Kidney epithelial cell (primary cell): ENCODE measurements at regions not wholly inside any gene's neighbourhood (a gene's known extent, or its start where the extent isn't known, plus 50 kb on each side); places are given as distances from the start of the nearest gene placed in this dataset.

Experiments used
- DNase-seq: peaks from one replicate; pipeline ENCODE4 v3.0.0-alpha.2; 2010; ENCODE audit warnings: low read depth
- H3K27me3 ChIP-seq: 2 replicates; pipeline ENCODE4 v1.6.0; 2011; ENCODE audit warnings: low read length; ENCODE audit not compliant: control insufficient read depth, insufficient read depth
- H3K36me3 ChIP-seq: 2 replicates; pipeline ENCODE4 v1.5.1; 2011; ENCODE audit warnings: low read length; ENCODE audit not compliant: control insufficient read depth, insufficient read depth
- H3K4me3 ChIP-seq: 2 replicates; pipeline ENCODE4 v1.5.1; 2011; ENCODE audit warnings: low read depth, mild to moderate bottlenecking, control low read depth, low read length
- CTCF ChIP-seq: IDR thresholded peaks from 2 replicates; pipeline ENCODE4 v1.5.1; 2011; ENCODE audit warnings: mild to moderate bottlenecking, moderate library complexity, low read length, control low read depth, inconsistent platforms; ENCODE audit not compliant: insufficient read depth, poor library complexity, severe bottlenecking

- TF ChIP-seq CTCF = no peak
- Histone ChIP-seq H3K36me3 (no peaks in the 10 kb centered on the region), H3K27me3 (no peaks in the 10 kb centered on the region), H3K4me3 (no peak overlapping the region)
- no peak for DNase-seq
Measured at GRCh38 chr15:46703871-46704637, 1013.3 kb upstream of the SEMA6D start.

GRCh38 chr15:46707452-46707851 lies 1009.9 kb upstream of the SEMA6D start:
- Histone ChIP-seq H3K36me3 (no peaks in the 10 kb centered on the region), H3K4me3 (no peak overlapping the region), H3K27me3 (no peaks in the 10 kb centered on the region)
- TF ChIP-seq CTCF = no peak
- DNase-seq = no peak

DNA sequence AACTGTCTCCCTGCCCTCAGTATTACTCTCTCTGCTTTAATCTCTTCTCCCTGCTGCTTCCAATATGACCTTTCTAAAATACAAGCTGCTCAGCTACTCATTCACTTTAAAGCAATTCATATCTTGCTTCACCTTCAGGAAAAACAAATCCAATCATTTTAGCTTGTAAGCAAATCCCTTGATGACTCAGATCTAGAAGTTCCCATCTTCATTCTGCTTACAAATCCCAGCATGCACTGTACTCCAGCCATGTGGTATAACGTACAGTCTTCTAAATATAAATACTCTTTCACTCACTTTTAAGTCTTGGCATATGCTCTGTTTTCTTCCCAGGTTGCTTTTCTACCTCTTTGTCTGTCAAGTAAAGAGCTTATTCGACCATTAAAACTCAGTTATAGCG lies 1009.1 kb upstream of the SEMA6D start:
- TF ChIP-seq CTCF = no peak
- no peak overlapping the region for H3K4me3 ChIP-seq
- DNase-seq = no peak

GRCh38 chr15:46709460-46710083 lies 1007.7 kb upstream of the SEMA6D start:
- TF ChIP-seq CTCF = no peak
- H3K27me3 ChIP-seq = no peaks in the 10 kb centered on the region
- no peaks in the 10 kb centered on the region for H3K36me3 ChIP-seq
- H3K4me3 ChIP-seq = no peak overlapping the region
- DNase-seq = no peak

More for the DNA sequence above, 1009.1 kb upstream of the SEMA6D start:
- H3K27me3 ChIP-seq = no peaks in the 10 kb centered on the region
- H3K36me3 ChIP-seq = no peaks in the 10 kb centered on the region

DNA sequence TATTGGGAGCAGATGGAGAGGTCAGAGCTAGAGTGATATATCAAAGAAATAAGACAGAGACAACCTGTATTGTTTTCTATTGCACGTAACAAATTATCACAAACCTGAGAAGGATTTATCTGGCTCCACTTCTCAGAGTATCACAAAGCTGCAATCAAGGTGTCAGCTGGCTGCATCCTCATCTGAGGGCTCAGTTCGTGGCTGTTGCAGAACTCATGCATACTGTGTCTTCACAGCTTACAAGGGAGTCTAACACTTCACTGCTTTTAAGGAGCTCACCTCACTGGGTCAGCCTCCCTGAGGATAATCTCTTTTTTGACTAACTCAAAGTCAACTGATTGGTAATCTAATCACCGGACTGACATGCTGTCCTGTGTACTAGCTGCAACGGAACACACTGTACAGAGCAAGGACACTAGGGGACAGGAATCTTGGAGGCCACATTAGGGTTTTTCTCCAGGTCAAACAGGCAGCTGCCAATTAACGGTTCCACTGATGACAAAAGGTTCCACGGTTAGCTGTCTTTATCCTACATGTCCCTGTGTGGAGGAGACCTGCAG lies 1006.8 kb upstream of the SEMA6D start:
- Histone ChIP-seq H3K4me3 (no peak overlapping the region), H3K27me3 (no peaks in the 10 kb centered on the region), H3K36me3 (no peaks in the 10 kb centered on the region)
- no peak for TF ChIP-seq CTCF
- no peak for DNase-seq

- Histone ChIP-seq H3K36me3 (no peaks in the 10 kb centered on the region), H3K27me3 (no peaks in the 10 kb centered on the region), H3K4me3 (no peak overlapping the region)
- no peak for DNase-seq
- no peak for TF ChIP-seq CTCF
Measured at GRCh38 chr15:46713045-46713444, 1004.3 kb upstream of the SEMA6D start.
